ENCODE measurements at regions not wholly inside any gene's neighbourhood (a gene's known extent, or its start where the extent isn't known, plus 50 kb on each side); places are given as distances from the start of the nearest gene placed in this dataset.

DNA sequence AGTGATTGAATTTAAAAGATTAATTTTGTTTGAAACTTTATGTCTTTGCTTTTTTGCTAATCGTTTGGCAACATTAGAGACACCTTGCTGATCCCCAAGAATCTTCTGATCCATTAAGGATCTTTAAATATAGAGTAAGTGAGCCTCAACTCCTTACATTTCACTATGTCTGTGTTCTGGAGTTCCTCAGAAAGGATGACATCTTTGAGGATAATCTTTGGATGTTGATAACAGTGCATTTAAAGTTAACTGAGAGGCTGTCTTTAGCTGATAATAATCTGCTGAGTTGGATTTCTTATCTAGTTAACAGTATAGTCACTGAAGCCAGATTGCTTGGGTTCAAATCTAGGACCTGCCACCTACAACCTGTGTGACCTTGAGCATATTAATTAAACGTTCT lies 221.6 kb upstream of the EMCN start:
- no peaks in the 10 kb centered on the region for H3K4me1 ChIP-seq
- H3K27ac ChIP-seq, result no peak overlapping the region
- intact Hi-C loops (cut with DNase I), result loop anchor here (2.0 to 10.0 kb wide), 4 partner anchors 155 to 319 kb away; partner anchors contain the start of gene EMCN (in 1 of the 2)
- DNase-seq (no peak), ATAC-seq (no peak)
- no peaks in the 10 kb centered on the region for H3K27me3 ChIP-seq (ENCODE audit: insufficient read depth in 3 of 3, low read length in 2 of 3)
- H3K4me3 ChIP-seq, result no peak overlapping the region
- WGBS, 3 donors, result 78 to 86% (median 82%) methylated on average over 2 of the region's 2 CpGs
- H3K9me3 ChIP-seq, result peaks cover 1% of the 10 kb centered on the region
- TF ChIP-seq, protein P1, sequence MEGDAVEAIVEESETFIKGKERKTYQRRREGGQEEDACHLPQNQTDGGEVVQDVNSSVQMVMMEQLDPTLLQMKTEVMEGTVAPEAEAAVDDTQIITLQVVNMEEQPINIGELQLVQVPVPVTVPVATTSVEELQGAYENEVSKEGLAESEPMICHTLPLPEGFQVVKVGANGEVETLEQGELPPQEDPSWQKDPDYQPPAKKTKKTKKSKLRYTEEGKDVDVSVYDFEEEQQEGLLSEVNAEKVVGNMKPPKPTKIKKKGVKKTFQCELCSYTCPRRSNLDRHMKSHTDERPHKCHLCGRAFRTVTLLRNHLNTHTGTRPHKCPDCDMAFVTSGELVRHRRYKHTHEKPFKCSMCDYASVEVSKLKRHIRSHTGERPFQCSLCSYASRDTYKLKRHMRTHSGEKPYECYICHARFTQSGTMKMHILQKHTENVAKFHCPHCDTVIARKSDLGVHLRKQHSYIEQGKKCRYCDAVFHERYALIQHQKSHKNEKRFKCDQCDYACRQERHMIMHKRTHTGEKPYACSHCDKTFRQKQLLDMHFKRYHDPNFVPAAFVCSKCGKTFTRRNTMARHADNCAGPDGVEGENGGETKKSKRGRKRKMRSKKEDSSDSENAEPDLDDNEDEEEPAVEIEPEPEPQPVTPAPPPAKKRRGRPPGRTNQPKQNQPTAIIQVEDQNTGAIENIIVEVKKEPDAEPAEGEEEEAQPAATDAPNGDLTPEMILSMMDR (IDR thresholded peaks at IDR 0.05), result no peak
- H3K36me3 ChIP-seq (ENCODE audit: insufficient read depth in 1 of 2, low read depth in 1 of 2), result no peaks in the 10 kb centered on the region

DNA sequence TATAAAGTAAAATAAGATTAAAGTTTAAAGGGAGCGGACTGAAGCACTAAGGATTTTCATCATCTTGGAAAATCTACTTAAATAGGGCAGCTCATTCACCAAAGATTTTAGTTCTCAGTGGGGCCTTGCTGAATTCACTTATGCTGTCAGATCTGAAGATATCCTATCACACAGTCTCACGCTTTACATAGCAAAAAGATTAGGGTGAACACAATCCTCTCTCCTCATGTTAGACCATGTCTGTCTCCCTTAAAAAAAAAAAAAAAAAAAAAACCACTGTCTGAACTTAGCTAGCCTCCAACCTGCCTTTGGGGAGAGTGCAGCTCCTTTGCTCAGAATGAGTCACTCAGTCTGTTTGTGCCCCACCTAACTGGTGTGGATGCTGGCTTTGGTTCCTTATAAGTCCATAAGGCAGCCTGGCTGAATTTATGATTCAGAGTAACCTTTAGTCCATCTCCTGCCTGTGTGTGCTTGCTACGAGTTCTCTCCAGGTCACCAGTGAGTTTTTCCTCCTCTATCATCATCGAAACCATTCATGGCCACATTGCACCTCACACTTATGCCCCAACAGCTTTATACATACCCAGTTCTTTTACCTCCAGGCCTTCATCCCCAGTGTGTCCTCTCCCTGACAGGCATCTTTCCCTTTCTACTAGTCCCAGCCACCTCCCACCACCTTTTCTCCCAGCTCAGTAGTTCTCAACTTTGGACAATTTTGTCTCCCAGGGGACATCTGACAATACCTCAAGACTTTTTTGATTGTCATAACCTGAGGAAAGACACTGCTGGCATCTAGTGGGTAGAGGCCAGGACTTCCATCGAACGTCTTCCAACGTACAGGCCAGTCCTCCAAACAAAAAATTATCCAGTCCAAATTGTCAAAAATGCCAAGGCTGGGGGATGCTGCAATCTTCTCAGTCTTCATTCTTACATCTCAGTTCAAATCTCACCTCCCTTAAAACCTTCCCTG lies 220.7 kb upstream of the EMCN start:
- H3K4me1 ChIP-seq, result no peaks in the 10 kb centered on the region
- peaks cover 10% of the 10 kb centered on the region for H3K9me3 ChIP-seq
- ATAC-seq (peak; percentile 49 to 70 (median 58)), DNase-seq (no peak)
- no peaks in the 10 kb centered on the region for H3K36me3 ChIP-seq (ENCODE audit: insufficient read depth in 1 of 2, low read depth in 1 of 2)
- H3K4me3 ChIP-seq, result no peak overlapping the region
- H3K27me3 ChIP-seq (ENCODE audit: insufficient read depth in 3 of 3, low read length in 2 of 3), result no peaks in the 10 kb centered on the region
- intact Hi-C loops (cut with DNase I), result loop anchor here (2.0 to 10.0 kb wide), 4 partner anchors 154 to 318 kb away; partner anchors contain the start of gene EMCN (in 1 of the 2)
- 75 to 77% (median 75%) methylated on average over 7 of the region's 7 CpGs for WGBS, 3 donors
- no peak overlapping the region for H3K27ac ChIP-seq
- TF ChIP-seq, protein P1 (IDR thresholded peaks at IDR 0.05), result no peak

DNA sequence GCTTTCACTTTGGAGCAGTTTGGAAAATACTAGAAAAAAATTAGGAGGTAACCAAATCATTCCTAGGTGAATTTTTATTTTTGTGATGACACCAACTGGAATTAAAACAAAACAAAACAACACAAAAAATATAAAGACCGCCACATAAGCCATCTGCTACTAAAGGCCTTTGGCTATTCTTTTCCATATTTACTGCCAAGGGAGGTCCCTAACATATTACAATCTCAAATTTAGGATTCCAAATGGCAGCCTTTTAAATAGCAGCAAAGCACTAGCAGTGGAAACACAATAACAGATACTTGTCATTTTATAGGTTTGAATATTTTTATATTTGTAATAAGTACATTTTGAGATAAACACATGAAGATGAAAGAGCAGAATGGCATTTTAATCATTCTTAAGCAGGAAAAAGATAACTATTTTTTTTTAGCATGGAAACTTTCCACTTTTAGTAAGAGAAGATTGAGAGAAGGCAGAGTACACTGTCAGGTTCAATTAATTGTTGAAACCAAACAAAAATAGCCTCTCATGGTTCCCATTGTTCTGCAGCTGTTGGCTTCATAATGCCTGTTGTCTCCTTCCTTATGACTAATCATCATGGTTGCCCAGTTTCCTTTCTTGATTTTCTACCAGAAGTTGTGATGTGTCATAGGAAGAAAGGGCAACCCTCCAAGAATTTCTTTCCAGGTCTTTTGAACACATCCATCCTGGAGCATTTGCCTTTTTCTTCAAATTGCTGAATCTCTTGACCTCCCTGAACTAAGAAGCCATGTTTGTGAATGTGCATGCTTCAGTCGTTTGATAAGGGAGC lies 219.0 kb upstream of the EMCN start:
- intact Hi-C loops (cut with DNase I), result loop anchor here (10.0 kb wide), 3 partner anchors 152 to 312 kb away; partner anchors contain the start of gene EMCN (in 1 of the 2)
- ATAC-seq, result peak; percentile 28 to 67 (median 51)
- no peaks in the 10 kb centered on the region for H3K36me3 ChIP-seq (ENCODE audit: insufficient read depth in 1 of 2, low read depth in 1 of 2)
- no peaks in the 10 kb centered on the region for H3K27me3 ChIP-seq (ENCODE audit: insufficient read depth in 3 of 3, low read length in 2 of 3)
- H3K4me1 ChIP-seq, result no peaks in the 10 kb centered on the region
- DNase-seq, result no peak
- no peak overlapping the region for H3K4me3 ChIP-seq
- H3K27ac ChIP-seq, result no peak overlapping the region
- TF ChIP-seq, protein P1 (IDR thresholded peaks at IDR 0.05), result no peak
- 38 to 54% (median 54%) methylated on average over 2 of the region's 2 CpGs for WGBS, 3 donors
- H3K9me3 ChIP-seq, result peaks cover 10% of the 10 kb centered on the region

DNA sequence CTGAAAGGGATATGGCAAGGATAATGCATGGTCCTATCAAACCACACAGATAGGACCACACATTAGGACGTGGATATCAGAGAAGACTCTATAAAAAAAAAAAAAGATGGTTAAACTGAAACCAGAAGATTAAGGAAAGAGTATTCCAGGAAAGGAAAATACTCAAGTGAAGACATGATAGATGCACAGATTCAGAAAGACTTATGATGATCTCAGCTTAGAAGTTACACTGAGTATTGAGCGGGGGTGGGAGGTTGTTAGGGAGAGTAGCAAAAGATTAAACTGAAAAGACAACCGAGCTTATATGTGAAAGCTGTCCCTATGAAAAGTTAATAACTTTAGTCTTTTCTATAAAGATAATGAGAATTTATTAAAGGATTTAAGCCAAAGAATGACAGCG lies 211.0 kb upstream of the EMCN start:
- H3K27me3 ChIP-seq (ENCODE audit: insufficient read depth in 3 of 3, low read length in 2 of 3), result no peaks in the 10 kb centered on the region
- no peak for DNase-seq
- H3K27ac ChIP-seq, result no peak overlapping the region
- H3K9me3 ChIP-seq, result peaks cover 3% of the 10 kb centered on the region
- intact Hi-C loops (cut with DNase I), result no loop called here
- WGBS, 3 donors, result 85 to 91% (median 88%) methylated on average over 4 of the region's 4 CpGs
- H3K4me1 ChIP-seq, result no peaks in the 10 kb centered on the region
- H3K36me3 ChIP-seq (ENCODE audit: insufficient read depth in 1 of 2, low read depth in 1 of 2), result no peaks in the 10 kb centered on the region
- no peak overlapping the region for H3K4me3 ChIP-seq
- TF ChIP-seq, protein P1 (IDR thresholded peaks at IDR 0.05), result no peak
- ATAC-seq, result no peak

All from psoas muscle (tissue), 7 donors.